Parathyroid adenoma (tissue), 2 donors: ENCODE measurements at regions not wholly inside any gene's neighbourhood (a gene's known extent, or its start where the extent isn't known, plus 50 kb on each side); places are given as distances from the start of the nearest gene placed in this dataset.

Experiments
- H2AFZ ChIP-seq: fragments of 300-600 bp; sonication (generic); one replicate; pipeline ENCODE4 v1.7.0; 2017; ENCODE audit warnings: antibody characterized with exemption, mild to moderate bottlenecking
- H3K27ac ChIP-seq: fragments of 300-600 bp; sonication (generic); one replicate; pipeline ENCODE4 v1.7.0; 2017
- H3K27me3 ChIP-seq: fragments of 300-600 bp; sonication (generic); one replicate; pipeline ENCODE4 v1.7.0; 2017; ENCODE audit warnings: low read length; ENCODE audit not compliant: control insufficient read depth, insufficient read depth
- H3K36me3 ChIP-seq: fragments of 300-600 bp; sonication (generic); one replicate; pipeline ENCODE4 v1.7.0; 2017; ENCODE audit warnings: low read length; ENCODE audit not compliant: control insufficient read depth, insufficient read depth
- H3K4me1 ChIP-seq: fragments of 300-600 bp; sonication (generic); one replicate; pipeline ENCODE4 v1.7.0; 2017; ENCODE audit warnings: control low read depth
- H3K4me2 ChIP-seq: fragments of 300-600 bp; sonication (generic); one replicate; pipeline ENCODE4 v1.7.0; 2017; ENCODE audit warnings: low read length
- H3K4me3 ChIP-seq: fragments of 300-600 bp; sonication (generic); one replicate; pipeline ENCODE4 v1.7.0; 2017; ENCODE audit warnings: low read depth, low read length
- H3K79me2 ChIP-seq: fragments of 300-600 bp; sonication (generic); one replicate; pipeline ENCODE4 v1.7.0; 2017; ENCODE audit warnings: control low read depth
- H3K9ac ChIP-seq: fragments of 300-600 bp; sonication (generic); one replicate; pipeline ENCODE4 v1.7.0; 2017; ENCODE audit warnings: mild to moderate bottlenecking
- H3K9me3 ChIP-seq: fragments of 300-600 bp; sonication (generic); one replicate; pipeline ENCODE4 v1.7.0; 2017; ENCODE audit warnings: low read length; ENCODE audit not compliant: control insufficient read depth
- TF ChIP-seq, protein P1 (sequence below): fragments of 300-600 bp; sonication (generic); IDR thresholded peaks from one replicate; pipeline ENCODE4 v1.7.0; 2017; ENCODE audit warnings: antibody characterized with exemption, mild to moderate bottlenecking
- donor health status: primary hyperparathyroidism.

DNA sequence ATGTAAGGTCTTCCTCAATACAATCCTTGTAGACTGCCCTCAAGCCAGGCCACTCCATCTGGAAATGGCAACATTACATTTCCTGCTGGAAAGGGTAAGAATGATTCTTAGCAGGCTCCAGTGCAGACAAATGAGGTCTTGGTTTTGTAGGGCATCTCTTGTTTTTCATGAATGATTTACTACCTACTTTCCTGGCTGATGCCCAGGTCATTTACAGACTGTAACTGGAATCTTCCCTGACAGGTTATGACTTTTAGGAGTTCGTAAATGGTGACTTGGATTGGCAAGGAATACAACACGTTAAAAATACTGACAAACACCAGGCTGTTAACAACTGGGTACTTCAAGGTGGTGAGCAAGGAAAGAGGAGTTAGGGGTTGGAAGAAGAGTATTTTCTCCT, 510.5 kb upstream of the TNC start:
- H3K4me2 ChIP-seq: no peak overlapping the region
- H2AFZ ChIP-seq: no peak overlapping the region
- H3K4me3 ChIP-seq: no peak overlapping the region
- TF ChIP-seq, protein P1, sequence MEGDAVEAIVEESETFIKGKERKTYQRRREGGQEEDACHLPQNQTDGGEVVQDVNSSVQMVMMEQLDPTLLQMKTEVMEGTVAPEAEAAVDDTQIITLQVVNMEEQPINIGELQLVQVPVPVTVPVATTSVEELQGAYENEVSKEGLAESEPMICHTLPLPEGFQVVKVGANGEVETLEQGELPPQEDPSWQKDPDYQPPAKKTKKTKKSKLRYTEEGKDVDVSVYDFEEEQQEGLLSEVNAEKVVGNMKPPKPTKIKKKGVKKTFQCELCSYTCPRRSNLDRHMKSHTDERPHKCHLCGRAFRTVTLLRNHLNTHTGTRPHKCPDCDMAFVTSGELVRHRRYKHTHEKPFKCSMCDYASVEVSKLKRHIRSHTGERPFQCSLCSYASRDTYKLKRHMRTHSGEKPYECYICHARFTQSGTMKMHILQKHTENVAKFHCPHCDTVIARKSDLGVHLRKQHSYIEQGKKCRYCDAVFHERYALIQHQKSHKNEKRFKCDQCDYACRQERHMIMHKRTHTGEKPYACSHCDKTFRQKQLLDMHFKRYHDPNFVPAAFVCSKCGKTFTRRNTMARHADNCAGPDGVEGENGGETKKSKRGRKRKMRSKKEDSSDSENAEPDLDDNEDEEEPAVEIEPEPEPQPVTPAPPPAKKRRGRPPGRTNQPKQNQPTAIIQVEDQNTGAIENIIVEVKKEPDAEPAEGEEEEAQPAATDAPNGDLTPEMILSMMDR: no peak
- H3K36me3 ChIP-seq: no peaks in the 10 kb centered on the region
- no peaks in the 10 kb centered on the region for H3K79me2 ChIP-seq
- no peak overlapping the region for H3K27ac ChIP-seq
- H3K4me1 ChIP-seq: no peaks in the 10 kb centered on the region
- H3K27me3 ChIP-seq: no peaks in the 10 kb centered on the region
- H3K9ac ChIP-seq: no peak overlapping the region
- H3K9me3 ChIP-seq: no peaks in the 10 kb centered on the region

DNA sequence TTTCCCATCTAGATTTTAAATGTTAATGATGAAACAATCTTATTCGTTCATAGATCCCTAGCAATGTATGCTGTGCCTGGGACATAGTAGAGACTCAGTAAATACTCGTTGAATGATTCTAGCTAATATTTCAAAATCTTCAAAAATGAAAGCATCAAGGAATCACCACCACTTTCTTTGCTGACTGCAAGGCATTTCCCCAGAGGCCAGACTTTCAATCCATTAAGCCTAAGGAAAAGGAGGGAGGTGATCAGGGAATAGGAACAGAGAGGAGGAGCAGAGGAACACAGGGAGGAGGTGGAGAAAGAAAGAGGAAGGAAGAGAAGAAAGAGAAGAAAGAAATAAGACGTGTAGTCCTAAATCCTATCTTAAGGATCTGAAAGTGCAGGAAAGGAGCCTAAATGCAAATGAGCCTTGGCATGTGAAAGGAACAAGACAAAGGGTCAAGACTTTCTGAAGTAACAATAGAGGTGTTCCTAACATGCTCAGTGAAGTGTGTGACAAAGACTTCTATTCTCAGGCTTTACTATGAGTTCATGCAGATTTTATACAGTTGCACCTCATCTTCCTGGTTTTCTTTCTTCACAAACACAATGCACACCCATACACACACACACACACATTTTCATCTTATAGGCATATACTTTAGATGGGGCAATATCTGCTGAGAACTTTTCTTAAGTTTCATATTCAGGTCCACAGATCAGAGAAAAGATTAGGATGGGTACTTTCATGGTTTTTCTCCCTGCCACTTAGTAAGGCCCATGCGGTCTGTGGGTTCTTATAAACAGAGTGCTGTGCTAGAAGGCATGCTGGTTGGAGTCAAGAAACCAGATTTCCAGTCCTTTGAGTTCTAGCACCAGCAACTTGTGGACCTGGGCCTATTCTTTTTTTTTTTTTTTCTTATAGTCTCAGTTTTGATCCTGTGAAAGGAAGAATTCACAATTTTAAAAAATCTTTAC, 512.2 kb upstream of the TNC start:
- Histone ChIP-seq H3K27me3 (no peaks in the 10 kb centered on the region), H3K79me2 (no peaks in the 10 kb centered on the region), H3K9ac (no peak overlapping the region), H3K4me2 (no peak overlapping the region), H3K4me3 (no peak overlapping the region), H2AFZ (no peak overlapping the region), H3K9me3 (no peaks in the 10 kb centered on the region), H3K36me3 (no peaks in the 10 kb centered on the region), H3K4me1 (no peaks in the 10 kb centered on the region), H3K27ac (no peak overlapping the region)
- TF ChIP-seq, protein P1: no peak

DNA sequence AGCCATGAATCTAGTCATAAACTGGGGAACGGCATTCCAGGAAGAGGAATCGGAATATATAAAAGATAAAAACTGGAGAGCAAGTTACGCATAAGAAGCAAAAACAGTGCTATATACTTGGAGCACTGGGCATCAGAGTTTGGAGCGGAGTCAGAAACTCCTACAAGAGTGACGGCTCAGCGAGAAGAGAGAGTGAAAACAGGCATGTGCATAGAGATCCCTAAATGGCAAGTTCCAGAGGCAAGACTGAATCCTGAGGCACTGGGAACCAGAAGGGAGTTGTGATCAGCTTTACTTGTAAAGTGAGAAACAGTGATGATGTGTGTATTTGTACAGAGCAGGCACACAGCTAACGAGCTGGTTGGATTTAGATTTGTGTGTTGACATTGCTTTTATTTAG, 514.4 kb upstream of the TNC start:
- Histone ChIP-seq H3K4me3 (no peak overlapping the region), H3K36me3 (no peaks in the 10 kb centered on the region), H3K27ac (no peak overlapping the region), H3K4me1 (no peaks in the 10 kb centered on the region), H3K27me3 (no peaks in the 10 kb centered on the region), H3K79me2 (no peaks in the 10 kb centered on the region), H3K9ac (no peak overlapping the region), H3K9me3 (no peaks in the 10 kb centered on the region), H3K4me2 (no peak overlapping the region), H2AFZ (no peak overlapping the region)
- TF ChIP-seq, protein P1: no peak

DNA sequence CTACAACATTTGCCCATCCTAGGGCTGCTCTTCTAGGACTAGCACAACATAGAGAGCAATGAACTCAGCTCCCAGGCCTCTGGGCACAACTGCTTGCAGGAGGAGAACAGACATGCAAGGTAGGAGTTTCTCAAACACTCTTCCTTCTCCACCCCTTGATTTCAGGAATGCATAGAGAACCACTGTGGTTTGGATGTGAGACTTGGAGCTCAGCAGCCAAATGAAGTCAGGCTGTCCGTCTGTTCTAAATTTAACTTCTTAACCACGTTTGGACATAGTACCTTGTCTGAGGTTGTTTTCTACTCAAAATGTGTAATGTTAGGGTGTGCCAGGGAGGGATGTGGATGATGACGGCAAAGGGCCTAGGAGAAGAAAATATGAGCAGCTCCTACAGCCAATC, 515.1 kb upstream of the TNC start:
- TF ChIP-seq, protein P1: no peak
- Histone ChIP-seq H3K4me1 (no peaks in the 10 kb centered on the region), H3K9me3 (no peaks in the 10 kb centered on the region), H3K79me2 (no peaks in the 10 kb centered on the region), H3K9ac (no peak overlapping the region), H3K27me3 (no peaks in the 10 kb centered on the region), H3K27ac (no peak overlapping the region), H3K4me2 (no peak overlapping the region), H2AFZ (no peak overlapping the region), H3K36me3 (no peaks in the 10 kb centered on the region), H3K4me3 (no peak overlapping the region)
